Inflammatory macrophage treated with lipopolysaccharide for 4 hours (primary cell): ENCODE measurements at regions not wholly inside any gene's neighbourhood (a gene's known extent, or its start where the extent isn't known, plus 50 kb on each side); places are given as distances from the start of the nearest gene placed in this dataset.
"Not testable (repeated sequence)": the region's sequence is repeated elsewhere in the genome, so short reads cannot be mapped to it uniquely, and the experiment has no call there.

Experiments used
- DNase-seq: peaks from one replicate; pipeline ENCODE4 v3.0.0-alpha.2; 2020

DNA sequence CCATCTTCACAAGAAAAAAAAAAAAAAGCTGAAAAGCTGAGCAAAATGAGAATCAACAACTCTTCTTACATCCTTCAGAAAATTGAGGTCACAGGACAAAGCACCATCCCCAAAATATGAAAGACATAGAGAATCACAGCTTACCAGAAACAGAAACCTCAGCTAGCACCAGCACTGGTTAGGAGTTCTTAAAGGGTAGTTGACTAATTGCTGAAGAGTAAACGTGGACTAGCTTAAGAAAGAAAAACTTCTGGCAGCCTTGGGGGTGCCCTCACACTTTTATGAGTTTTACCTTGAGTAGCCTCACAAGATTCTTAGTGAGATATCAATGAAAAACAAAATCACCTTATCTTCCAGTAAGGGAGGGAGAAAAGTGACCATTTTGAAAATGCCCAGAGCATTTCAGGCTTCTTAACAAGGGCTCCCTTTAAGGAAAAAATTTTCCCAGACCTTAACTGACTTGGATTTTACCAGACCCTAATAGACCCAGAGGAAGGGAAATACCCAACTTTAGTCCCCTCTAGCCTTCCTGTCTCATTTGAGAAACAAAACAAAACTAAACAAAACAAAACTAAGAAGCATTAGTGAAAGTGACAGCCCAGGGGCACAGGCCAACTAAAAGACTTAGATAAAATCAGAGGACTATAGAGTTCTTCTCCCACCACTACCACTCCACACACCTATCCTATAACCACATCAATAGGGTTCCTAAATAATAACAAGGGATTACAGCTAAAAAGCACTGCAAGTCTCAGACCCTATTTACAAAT is 888.6 kb downstream of the DIAPH3 start:
- no peak for DNase-seq

DNA sequence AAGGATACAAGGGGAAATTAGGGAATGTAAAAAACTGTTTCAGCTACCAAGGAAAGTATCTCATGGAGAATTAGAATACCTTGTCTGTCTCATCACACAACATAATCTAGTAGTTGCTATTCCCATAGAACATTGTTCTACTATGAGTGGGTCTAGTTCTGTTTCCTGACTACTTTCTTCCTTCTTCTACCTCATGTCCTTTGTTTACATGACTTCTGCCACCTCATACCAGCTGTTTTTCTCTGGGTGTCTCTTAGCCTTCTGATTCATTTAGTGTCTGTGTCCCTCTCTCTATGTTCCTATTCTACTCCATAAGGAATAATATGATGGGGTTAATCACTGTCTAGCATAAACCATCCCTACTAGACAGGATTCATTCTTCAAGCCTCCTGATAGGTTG is 887.3 kb downstream of the DIAPH3 start:
- DNase-seq = no peak

DNA sequence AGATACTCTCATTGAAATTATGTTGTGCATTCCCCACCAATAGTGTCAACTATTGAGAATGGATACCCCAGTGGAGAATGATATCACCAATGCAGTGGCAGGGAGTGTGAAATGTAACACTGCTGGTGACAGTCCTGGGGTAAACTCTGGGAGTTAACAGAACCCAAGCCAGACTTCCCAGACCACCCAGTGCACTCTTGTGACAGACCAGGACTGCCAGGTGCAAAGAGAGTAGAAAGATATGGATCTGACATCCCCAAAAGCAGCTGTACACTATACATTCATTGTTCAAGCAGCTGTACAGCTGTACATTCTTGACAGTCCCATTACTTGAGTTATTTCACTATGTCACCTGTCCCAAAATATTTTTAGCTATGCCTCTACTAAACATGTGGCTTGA is 886.6 kb downstream of the DIAPH3 start:
- no peak for DNase-seq

DNA sequence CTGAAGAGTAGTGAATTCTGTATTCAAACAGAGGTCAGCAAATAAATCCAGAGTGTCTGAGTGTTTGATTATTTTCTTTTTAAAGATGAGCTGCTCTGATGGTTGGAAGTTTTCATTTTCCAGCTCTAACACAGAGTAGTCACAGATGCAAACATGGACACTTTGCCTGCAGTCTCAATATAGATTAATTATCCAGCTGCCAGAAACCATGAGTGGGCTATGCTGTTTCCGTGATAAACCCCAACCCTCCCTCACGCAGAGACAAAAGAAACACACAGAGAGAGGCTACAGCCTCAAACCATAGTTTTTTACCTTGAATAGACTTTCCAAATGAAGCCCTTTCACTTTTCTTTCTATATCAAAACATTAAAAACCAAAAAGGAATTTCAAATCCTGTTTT is 884.7 kb downstream of the DIAPH3 start:
- DNase-seq = no peak

DNA sequence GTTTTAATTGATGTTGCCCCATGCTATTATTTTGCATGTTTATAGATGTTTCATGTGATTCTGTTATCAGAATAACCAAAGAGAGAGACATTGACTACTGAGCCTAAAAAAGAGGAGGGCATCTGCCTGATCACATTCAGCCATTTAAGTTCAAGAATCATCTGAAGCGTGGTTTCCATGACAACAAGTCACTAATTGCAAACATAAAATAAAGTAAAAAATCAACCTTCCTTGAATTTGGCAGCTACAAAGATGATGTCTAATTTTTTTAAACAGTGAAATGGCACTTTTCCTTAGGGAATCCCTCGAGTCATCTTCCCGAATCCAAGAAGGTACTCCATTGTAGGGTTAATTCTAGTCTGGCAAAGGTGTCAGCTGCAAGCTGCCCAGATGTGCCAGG is 884.2 kb downstream of the DIAPH3 start:
- no peak for DNase-seq

DNA sequence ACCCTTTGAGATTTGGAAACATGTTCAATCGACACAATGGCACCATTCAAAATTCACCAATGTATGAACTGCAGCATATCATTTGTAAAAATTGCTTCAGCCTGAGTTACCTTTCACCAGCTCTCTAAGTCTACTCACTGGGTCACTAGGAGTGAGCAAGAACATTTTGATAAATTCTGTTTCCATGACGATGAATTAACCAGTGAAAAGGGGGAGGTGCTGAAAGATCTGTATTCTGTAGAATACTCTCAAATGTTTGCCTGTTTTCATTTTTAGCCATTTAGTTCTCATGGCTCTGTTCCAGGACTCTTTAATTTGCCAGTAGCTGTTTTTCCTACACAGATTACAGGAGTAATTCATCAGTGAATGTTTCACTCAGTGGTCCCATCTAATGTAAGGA is 883.4 kb downstream of the DIAPH3 start:
- DNase-seq = no peak

DNA sequence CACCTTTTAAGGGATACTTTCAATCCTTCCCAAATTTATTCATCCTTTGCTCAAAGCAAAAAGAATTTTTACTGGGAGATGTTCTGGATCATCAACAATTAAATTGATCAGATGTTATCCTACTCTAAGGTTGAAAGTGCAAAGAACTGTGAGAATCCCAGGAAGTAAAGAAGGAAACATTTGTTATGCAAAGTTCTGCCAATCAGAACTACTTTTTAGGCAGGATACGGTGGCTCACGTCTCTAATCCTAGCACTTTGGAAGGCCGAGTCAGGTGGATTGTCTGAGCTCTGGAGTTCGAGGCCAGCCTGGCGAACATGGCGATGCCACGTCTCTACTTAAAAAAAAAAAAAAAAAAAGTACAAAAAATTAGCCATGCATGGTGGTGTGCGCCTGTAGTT is 882.3 kb downstream of the DIAPH3 start:
- DNase-seq = no peak

DNA sequence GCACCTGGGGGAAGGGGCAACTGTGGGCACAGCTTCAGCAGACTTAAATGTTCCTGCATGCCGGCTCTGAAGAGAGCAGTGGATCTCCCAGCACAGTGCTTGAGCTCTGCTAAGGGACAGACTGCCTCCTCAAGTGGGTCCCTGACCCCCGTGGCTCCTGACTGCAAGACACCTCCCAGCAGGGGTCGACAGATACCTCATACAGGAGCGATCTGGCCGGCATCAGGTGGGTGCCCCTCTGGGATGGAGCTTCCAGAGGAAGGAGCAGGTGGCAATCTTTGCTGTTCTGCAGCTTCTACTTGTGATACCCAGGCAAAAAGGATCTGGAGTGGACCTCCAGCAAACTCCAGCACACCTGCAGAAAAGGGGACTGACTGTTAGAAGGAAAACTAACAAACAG is 871.5 kb downstream of the DIAPH3 start:
- DNase-seq = not testable (repeated sequence)

DNA sequence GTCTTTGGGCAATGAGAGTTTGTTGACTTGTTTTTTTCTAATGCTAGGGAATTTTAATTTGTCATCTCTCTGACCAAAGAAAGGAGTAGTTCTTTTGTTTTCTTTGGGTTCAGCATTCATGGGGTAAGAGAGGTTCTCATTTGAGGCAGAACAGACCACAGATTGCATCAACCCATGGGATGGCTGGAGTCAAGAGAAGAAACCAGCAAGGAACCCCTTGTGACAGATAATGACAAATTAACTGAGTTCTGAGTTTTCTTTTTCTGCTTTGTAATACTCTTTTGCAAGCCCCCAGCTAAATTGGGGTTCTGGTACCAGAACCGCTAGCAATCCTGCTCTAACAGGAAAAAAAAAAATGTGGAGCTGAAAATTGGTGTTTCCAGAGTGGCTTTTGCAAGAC is 864.1 kb downstream of the DIAPH3 start:
- DNase-seq = no peak

DNA sequence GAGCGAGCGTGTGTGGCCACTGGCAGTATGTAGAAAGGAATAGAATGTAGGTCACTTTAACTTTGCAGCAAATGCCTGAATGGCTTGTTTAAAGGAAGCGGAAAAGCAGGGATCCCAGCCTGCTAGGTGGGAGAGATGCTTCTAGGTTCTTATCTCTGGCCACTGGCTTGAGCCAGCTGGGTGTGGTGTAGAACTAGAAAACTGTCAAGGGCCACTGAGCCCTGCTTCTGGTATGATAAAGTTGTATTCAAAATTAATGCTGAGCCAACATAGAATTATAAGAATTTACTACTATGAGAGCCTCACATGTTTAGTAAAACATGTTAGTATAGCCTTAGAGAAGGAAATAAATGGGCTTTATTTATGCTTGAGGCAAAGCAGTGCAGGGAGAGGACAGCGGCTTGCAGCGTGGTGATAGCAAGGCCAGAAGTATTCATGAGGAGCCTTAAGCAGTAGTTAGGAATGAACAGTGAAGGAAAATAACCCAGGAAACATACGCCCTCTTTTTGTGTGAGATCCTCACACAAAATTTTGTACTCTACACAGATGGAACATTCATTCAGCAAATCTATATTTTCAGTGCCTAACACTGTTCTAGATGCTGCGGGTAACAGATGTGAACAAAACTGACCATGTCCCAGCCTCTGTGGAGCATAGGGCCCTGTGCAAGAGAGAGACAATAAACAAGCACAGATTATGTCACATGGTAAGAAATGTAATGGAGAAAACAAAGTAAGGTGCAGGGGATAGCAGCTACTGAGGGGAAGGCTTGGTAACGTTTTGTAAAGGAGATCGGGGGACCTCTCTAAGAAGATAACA is 863.2 kb downstream of the DIAPH3 start:
- DNase-seq = no peak

DNA sequence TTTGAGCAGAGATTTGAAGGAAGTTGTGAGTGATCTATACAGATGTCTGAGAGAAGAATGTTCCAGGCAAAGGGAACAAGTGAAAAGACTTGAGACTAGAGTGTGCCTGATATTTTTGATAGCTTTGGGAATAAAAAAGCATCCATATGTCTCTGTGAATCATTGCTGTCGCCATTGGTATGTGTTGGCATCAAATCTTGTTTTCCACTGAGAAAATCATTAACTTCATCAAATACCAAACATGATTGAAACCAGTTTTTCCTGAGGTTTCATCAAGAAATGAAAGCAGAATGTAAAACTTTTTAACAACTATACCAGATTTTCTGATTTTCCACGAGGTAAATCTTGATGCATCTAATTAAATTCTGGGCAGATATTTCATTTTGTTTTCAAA is 862.6 kb downstream of the DIAPH3 start:
- no peak for DNase-seq

DNA sequence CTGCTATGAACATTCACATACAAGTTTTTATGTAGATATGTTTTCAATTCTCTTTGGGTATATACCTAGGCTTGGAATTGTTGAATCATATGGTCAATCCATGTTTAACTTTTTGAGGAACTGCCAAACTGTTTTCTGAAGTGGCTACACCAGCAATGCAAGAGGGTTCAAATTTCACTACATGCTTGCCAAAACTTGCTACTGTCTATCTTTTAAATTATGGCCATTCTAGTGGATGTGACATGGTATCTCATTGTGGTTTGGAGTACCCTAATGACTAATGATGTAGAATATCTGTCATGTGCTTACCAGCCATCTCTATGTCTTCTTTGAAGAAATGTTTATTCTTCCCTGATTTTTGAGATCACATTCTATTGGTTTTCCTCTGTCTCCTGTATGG is 860.3 kb downstream of the DIAPH3 start:
- no peak for DNase-seq

DNA sequence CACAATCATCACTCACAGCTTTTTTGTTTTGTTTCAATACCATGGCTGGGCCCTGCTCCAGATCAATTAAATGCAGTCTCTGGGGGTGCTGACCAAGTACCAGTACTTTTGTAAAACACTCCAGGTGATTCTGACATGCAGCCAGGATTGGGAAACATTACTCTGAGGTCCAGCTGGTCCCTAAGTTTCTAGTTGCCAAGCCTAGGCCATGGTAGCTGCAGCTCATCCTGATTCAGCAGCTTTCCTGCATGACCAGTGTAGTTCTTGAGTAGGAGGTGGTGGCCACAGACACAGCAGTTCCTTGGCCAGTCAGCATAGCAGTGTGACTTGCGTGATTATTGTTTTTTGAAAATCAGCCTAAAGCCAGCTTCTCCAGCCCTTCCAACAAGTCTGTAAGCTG is 859.1 kb downstream of the DIAPH3 start:
- DNase-seq = no peak

DNA sequence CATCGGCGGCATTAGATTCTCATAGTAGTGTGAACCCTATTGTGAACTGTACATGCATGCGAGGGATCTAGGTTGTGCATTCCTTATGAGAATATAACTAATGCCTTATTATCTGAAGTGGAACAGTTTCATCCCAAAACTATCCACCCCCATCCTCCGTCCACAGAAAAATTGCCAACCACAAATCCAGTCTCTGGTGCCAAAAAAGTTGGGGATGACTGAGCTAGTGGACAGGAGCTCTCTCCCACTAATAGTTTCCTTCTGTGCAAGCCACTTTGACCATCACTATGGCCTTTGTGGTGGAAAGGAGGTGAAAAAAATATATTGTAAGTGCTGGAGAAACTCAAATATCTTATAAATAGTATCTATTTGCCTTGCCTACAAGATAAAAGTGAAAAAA is 857.8 kb downstream of the DIAPH3 start:
- no peak for DNase-seq

DNA sequence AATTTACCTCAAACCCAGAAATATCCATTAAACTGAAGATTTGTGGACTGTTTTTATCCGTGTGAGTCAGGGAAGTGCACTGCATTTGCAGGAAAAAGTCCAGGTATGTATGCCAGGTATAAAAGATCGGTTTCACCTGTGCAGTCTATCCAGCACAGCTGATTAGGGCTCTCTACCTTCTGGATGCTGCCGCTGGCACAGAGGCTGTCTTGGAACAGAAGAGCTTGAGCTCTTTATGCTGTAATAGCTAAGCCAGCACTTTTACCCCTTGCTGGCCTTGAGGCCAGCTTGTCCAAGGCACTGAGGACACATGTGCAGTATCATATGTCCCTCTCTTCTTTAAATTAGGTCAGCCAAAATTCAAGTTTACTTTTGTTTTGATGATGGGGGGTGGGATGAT is 851.0 kb downstream of the DIAPH3 start:
- DNase-seq = no peak

DNA sequence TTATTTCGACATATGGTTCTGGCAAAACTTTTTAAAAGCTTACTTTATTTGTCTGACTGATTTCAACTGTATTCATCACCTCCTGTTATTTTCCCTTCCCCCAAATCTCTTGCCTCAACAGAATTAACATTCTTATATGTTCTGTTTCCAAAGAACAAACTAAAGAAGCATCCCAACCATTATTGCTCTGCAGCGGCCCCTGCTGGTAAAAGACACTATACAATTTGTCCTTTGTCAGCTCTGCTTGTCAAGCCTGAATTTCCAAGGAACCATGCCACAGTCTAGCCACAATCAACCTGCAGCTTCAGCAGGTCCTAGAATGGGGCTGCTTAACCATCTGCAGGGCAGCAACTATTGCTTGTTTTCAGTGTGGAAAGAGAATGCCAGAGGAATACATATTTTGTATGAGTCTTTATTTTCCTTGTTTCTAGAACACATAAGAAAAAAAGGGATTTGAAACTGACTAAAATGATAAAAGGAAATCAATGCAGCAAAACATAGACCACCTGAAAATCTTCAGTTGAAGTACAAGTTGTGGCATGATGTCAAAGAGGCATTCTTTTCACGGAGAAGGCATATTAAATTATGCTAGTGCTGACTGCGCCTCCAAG is 845.3 kb downstream of the DIAPH3 start:
- peak; percentile 52 for DNase-seq

DNA sequence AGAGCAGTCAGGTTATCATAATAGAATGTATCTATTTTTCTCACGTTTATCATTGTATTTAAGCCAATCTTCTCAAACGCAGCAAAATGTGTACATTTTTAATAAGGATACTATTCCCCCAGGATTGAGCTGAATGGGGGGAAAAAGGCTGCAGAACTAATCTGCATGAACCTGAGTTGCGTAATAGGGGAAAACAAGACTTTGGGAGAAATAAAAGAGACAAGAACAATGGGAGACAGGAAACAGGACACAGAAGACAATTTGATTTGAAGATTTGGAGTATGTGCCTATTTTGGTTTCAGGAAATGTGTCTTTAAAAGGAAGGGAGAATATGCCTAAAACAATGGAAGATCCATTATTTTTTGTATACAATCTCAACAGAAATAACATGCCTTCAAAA is 844.5 kb downstream of the DIAPH3 start:
- DNase-seq = no peak

DNA sequence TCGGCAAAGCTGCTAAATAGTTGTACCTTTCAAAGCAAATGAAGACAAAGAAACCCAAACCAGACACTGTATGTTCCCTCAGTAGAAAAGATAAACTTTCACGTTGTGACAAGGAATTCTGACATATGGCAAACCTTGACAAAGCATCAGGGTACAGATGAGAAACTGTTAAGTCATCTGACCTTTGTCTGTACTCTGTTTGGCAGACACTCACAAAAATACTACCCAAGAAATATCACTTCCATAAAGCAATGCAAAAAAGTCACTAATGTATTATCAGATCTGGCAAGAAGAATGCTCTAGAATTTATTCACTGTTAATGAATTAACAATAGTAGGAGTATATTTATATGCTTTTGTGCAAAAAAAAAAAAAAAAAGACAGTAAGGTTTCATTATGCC is 843.7 kb downstream of the DIAPH3 start:
- DNase-seq = no peak

DNA sequence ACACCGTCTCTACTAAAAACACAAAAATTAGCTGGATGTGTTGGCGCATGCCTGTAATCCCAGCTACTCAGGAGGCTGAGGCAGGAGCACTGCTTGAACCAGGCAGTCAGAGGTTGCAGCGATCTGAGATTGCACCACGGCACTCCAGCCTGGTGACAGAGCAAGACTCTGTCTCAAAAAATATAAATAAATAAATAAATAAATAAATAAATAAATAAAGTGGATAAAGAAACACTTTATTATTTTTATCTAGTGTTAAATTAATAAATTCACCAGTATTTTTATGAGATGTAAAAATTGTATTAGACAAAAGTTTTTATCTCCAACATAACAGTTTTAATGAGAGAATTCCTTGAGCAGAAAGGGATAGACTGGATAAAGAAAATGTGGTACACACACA is 839.3 kb downstream of the DIAPH3 start:
- not testable (repeated sequence) for DNase-seq

DNA sequence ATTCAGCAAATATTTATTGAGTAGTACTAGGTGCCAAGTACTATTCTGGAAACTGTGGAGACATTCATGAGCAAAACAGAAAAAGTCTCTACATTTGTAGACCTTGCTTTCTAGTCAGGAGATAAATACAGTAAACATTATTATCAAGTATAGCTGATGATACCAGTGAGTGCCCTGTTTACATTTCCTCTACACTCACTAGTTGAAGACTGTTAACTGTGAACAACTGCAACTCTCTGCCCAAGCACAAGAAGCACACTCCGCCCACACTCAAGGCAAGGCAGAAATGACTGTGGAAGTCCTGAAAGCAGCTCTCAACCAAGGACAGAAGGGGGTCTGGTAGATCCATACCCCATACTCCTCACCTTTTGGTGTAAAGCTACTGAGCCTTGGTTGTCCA is 837.0 kb downstream of the DIAPH3 start:
- no peak for DNase-seq

DNA sequence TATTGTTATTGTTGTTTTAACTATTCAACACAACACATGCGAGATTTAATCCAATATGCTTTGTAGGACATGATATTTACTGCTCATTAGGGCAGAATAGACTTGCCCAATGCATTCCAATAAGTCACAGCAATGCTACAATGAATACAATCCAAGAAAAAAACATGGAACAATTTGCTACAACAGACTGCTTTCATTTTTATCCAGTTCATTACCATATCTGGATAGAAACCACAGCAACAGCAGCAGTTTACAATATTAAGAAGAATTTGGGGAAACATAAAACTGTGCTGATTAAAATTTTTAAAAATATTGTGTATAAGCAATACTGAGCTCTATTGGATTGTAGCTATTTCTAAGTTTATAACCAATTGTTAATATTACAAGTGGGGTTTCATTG is 833.0 kb downstream of the DIAPH3 start:
- no peak for DNase-seq

DNA sequence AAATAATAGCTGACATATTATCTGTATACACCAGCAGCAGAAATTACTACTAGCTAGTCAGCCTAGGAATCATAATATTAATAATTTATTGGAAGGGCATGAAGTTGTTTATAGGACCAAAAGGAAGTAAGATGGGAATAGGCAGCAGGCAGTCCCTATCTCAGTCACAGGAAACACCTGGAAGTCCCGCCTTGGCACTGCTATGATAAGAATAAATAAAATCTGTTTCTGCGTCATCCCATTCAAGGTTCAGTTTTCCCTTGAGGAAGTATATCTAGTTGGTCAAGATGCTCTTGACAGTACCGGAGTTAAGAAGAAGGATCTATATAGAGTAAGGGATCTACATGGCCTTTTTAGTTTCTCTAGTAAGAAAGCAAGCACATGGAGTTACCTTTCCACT is 830.8 kb downstream of the DIAPH3 start:
- no peak for DNase-seq

DNA sequence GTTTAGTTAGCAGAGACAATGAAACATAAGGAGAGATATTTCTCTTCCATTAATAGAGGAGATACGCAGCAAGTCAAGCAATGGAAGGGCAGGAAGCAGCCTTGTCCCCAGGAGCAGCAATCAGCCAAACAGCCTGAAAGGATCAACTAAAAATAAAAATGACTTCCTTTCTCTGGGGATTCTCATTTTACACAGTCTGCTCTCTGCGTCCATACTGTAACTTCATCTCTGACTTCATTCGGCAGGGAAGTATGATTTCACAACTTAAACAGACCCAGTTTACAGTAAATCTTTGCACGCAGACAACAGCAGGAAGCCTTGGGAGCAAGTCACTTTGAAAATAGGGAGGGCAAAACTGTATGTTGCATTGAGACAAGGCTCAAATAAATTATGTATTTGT is 826.7 kb downstream of the DIAPH3 start:
- peak; percentile 52 for DNase-seq

DNA sequence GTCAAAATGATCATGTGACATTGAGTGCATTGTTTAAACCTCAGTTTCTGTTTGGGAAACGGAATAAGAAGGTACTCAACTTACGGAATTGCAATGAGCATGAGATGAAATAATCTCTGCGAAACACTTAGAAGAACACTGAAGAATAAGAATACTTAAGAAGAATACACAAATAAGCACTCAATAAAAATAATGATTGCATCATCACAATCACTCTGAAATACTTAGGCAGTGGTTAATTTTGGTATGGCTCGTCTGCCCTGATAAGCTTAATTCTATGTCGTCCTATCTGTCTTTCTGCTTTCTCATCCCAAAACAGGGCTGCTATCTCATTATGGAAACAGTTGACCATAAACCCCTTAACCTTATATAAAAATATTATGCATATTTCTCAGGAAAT is 823.6 kb downstream of the DIAPH3 start:
- no peak for DNase-seq
